Sigmoid colon (tissue), 4 donors: ENCODE measurements at regions not wholly inside any gene's neighbourhood (a gene's known extent, or its start where the extent isn't known, plus 50 kb on each side); places are given as distances from the start of the nearest gene placed in this dataset.

Experiments used
- POLR2A ChIP-seq, 2 donors: fragments of 450-650 bp; IDR thresholded peaks; one replicate each; pipeline ENCODE4 v1.6.1; 2016; ENCODE audit warnings: antibody characterized with exemption in 2 of 2, mild to moderate bottlenecking in 2 of 2, moderate library complexity in 2 of 2
- POLR2AphosphoS5 ChIP-seq, 4 donors: sonication (generic); formaldehyde crosslinking; IDR thresholded peaks; one replicate each; pipeline ENCODE4 v1.6.1; 2017; ENCODE audit warnings: antibody characterized with exemption in 4 of 4
- TF ChIP-seq, protein P1 (sequence below), 4 experiments: fragments of 450-650 bp in 3 of 4; fragments of 200-600 bp in 1 of 4; IDR thresholded peaks; one replicate each; pipeline ENCODE4 v1.5.1; 2016 to 2019; ENCODE audit warnings: antibody characterized with exemption in 4 of 4, mild to moderate bottlenecking in 3 of 4, moderate library complexity in 2 of 4

DNA sequence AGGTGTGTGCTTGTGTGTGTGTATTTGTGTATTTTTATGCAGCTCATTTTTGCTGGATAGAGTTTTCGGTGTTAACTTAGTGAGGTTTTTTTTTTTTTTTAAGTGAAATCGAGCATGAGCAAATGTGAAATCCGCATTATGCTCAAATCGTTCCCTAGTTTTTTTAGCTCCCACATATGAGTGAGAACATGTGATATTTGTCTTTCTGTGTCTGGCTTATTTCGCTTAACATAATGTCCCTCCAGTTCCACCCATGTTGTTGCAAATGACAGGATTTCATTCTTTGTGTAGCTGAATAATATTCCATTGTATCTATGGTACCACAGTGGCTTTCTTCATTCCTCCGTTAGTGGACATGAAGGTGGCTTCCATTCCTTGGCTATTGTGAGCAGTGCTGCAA lies 1103.3 kb upstream of the EEF2KMT start:
- TF ChIP-seq, protein P1, sequence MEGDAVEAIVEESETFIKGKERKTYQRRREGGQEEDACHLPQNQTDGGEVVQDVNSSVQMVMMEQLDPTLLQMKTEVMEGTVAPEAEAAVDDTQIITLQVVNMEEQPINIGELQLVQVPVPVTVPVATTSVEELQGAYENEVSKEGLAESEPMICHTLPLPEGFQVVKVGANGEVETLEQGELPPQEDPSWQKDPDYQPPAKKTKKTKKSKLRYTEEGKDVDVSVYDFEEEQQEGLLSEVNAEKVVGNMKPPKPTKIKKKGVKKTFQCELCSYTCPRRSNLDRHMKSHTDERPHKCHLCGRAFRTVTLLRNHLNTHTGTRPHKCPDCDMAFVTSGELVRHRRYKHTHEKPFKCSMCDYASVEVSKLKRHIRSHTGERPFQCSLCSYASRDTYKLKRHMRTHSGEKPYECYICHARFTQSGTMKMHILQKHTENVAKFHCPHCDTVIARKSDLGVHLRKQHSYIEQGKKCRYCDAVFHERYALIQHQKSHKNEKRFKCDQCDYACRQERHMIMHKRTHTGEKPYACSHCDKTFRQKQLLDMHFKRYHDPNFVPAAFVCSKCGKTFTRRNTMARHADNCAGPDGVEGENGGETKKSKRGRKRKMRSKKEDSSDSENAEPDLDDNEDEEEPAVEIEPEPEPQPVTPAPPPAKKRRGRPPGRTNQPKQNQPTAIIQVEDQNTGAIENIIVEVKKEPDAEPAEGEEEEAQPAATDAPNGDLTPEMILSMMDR (IDR thresholded peaks at IDR 0.05) = no peak
- TF ChIP-seq POLR2A (IDR thresholded peaks at IDR 0.05) = no peak
- no peak for TF ChIP-seq POLR2AphosphoS5 (IDR thresholded peaks at IDR 0.05)
